Heart left ventricle (tissue), 13 donors: ENCODE measurements at regions not wholly inside any gene's neighbourhood (a gene's known extent, or its start where the extent isn't known, plus 50 kb on each side); places are given as distances from the start of the nearest gene placed in this dataset.

Experiments used
- CTCF ChIP-seq, 12 donors: fragments of 200-600 bp; sonication (generic) in 4 of 12; IDR thresholded peaks; one replicate each; pipeline versions ENCODE4 v1.5.0 to v1.8.0; 2018 to 2022; ENCODE audit warnings: antibody characterized with exemption in 12 of 12, mild to moderate bottlenecking in 5 of 12
- POLR2A ChIP-seq, 2 donors: fragments of 450-650 bp; IDR thresholded peaks; one replicate each; pipeline ENCODE4 v1.6.1; 2017; ENCODE audit warnings: antibody characterized with exemption in 2 of 2, mild to moderate bottlenecking in 2 of 2, moderate library complexity in 2 of 2
- donor health status: ischemic (EF 13 %, LVEDD 7.1; RV severe dilation, severe dysfunction).
- donor health status: DM: no; HTN: yes; CAD: no.
- donor health status: DM: no; HTN: no; CAD: no.
- donor health status: ischemic (EF 25% LVEDD 6.9; RV normal size, moderate dysfunction).
- donor health status: ischemic (EF 25% LVEDD 5.7; RV mildly dilated, moderate dysfunction).
- donor health status: ischemic (EF 35%, LVEDD 5.7; RV mildly dilated, moderate dysfunction).
- donor health status: nonischemic (EF 11% LVEDD 7.7; RV severe dilation, severe dysfunction).
- donor health status: DM: yes; HTN: yes; CAD: no.
- donor health status: PGD.
- donor health status: ischemic (EF 29% LVEDD 5.4; RV normal size, mild dysfunction).
- donor health status: nonischemic (EF 23%, LVEDD 6.1; RV moderate dilation, normal function).

- TF ChIP-seq CTCF (IDR thresholded peaks at IDR 0.05) (no peak), POLR2A (IDR thresholded peaks at IDR 0.05) (no peak)
These were observed 137.6 kb downstream of the KLF12 start for GRCh38 chr13:73996569-73996968.
